KMS-11 (cell line): ENCODE measurements at regions not wholly inside any gene's neighbourhood (a gene's known extent, or its start where the extent isn't known, plus 50 kb on each side); places are given as distances from the start of the nearest gene placed in this dataset.

Experiments used
- H2AFZ ChIP-seq: fragments of 200-600 bp; sonication (generic); 2 replicates; pipeline ENCODE4 v1.6.1; 2016; ENCODE audit warnings: antibody characterized with exemption, mixed run types, low read depth
- H3K27ac ChIP-seq: fragments of 200-600 bp; sonication (generic); 2 replicates; pipeline ENCODE4 v1.6.1; 2016; ENCODE audit warnings: mild to moderate bottlenecking, mixed run types
- H3K27me3 ChIP-seq: fragments of 200-600 bp; sonication (generic); 2 replicates; pipeline ENCODE4 v1.6.1; 2017; ENCODE audit warnings: mild to moderate bottlenecking, low read depth, mixed run types, moderate library complexity; ENCODE audit not compliant: insufficient read depth
- H3K36me3 ChIP-seq: fragments of 200-600 bp; sonication (generic); 2 replicates; pipeline ENCODE4 v1.6.1; 2017; ENCODE audit warnings: mild to moderate bottlenecking, mixed run types; ENCODE audit not compliant: insufficient read depth
- H3K4me1 ChIP-seq: fragments of 200-600 bp; sonication (generic); 2 replicates; pipeline ENCODE4 v1.6.1; 2016; ENCODE audit warnings: mild to moderate bottlenecking, low read depth, mixed run types; ENCODE audit not compliant: poor library complexity, severe bottlenecking
- H3K4me2 ChIP-seq: fragments of 200-600 bp; sonication (generic); 2 replicates; pipeline ENCODE4 v1.7.0; 2016; ENCODE audit warnings: mild to moderate bottlenecking, mixed run types
- H3K4me3 ChIP-seq: fragments of 200-600 bp; sonication (generic); IDR thresholded peaks from 2 replicates; pipeline ENCODE4 v1.6.1; 2017; ENCODE audit warnings: low read depth, low read length, mixed read lengths; ENCODE audit not compliant: insufficient read depth
- H3K79me2 ChIP-seq: fragments of 200-600 bp; sonication (generic); 2 replicates; pipeline ENCODE4 v1.6.1; 2016; ENCODE audit warnings: low read depth, mixed run types; ENCODE audit not compliant: insufficient read depth
- H3K9ac ChIP-seq: fragments of 200-600 bp; sonication (generic); 2 replicates; pipeline ENCODE4 v1.6.1; 2016; ENCODE audit warnings: mild to moderate bottlenecking, mixed run types
- H4K20me1 ChIP-seq: fragments of 200-600 bp; sonication (generic); 2 replicates; pipeline ENCODE4 v1.6.1; 2016; ENCODE audit warnings: mild to moderate bottlenecking, mixed run types; ENCODE audit not compliant: insufficient read depth
- TF ChIP-seq, protein P1 (sequence below): fragments of 200-600 bp; sonication (generic); conservative IDR thresholded peaks from 2 replicates; pipeline ENCODE4 v1.6.1; 2017; ENCODE audit warnings: low read depth, mild to moderate bottlenecking, antibody characterized with exemption, low read length, moderate library complexity, mixed read lengths

DNA sequence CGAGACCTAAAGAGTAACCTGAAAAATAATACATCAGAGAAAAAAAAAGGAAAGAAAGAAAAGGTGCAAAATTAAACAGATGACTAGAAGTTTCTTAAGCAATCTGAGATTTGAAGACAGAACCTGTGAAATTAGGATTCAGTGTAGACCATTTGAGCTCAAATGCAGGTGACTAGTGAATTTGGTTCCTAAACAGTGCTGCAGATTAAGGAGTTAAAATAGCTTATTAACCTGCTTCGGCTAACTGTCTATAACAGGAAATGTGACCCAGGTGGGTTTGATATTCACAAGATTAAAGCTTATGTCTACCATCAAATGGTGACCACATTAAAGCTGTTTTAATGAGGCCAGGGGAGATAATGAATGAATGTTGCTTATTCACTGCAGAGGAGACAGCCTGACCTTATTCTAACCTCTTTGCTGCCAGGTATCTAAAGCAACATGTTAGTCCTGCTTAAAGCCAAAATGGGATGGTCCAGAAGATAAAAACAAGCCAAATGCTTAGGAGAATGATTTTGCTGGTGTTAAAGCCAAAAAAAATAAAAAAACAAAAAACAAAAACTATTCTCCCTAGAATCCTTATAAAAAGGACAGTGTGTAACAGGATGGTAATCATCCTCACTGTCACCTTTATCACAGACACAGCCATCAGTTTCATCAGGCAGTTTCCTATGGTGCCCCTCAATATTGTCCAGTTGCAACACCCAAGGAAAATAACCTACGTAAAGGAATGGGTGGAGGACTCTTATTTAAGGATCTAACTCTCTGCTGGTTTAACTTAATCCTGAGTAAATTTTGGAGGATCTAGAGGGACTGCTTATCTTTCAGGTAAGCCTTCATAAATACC is 769.0 kb upstream of the ZEB2 start:
- Histone ChIP-seq H3K4me1 (no peaks in the 10 kb centered on the region), H2AFZ (no peak overlapping the region), H3K36me3 (no peaks in the 10 kb centered on the region), H3K4me2 (no peak overlapping the region), H3K27ac (no peak overlapping the region), H3K9ac (no peak overlapping the region), H4K20me1 (no peaks in the 10 kb centered on the region), H3K79me2 (no peaks in the 10 kb centered on the region), H3K27me3 (no peaks in the 10 kb centered on the region), H3K4me3 (no peak overlapping the region)
- TF ChIP-seq, protein P1, sequence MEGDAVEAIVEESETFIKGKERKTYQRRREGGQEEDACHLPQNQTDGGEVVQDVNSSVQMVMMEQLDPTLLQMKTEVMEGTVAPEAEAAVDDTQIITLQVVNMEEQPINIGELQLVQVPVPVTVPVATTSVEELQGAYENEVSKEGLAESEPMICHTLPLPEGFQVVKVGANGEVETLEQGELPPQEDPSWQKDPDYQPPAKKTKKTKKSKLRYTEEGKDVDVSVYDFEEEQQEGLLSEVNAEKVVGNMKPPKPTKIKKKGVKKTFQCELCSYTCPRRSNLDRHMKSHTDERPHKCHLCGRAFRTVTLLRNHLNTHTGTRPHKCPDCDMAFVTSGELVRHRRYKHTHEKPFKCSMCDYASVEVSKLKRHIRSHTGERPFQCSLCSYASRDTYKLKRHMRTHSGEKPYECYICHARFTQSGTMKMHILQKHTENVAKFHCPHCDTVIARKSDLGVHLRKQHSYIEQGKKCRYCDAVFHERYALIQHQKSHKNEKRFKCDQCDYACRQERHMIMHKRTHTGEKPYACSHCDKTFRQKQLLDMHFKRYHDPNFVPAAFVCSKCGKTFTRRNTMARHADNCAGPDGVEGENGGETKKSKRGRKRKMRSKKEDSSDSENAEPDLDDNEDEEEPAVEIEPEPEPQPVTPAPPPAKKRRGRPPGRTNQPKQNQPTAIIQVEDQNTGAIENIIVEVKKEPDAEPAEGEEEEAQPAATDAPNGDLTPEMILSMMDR = no peak

DNA sequence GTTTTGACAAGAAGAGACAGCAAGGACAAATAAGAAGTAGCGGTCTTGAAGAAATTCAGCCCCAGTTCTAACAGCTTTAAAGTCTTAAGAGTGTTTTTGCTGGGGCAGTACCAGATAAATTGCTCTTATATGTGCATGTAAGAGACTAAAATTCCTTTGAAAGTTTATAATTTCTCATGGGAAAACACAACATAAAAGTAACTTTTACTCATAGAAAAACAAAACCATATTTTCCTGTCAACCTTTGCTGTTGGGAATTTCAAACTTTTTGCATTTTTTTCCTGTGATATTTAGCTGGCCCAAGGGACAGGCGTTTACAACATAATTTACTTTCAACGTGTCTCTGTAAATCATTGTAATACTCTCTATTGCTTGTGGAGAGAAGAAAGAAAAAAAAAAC is 767.8 kb upstream of the ZEB2 start:
- TF ChIP-seq, protein P1 = no peak
- no peaks in the 10 kb centered on the region for H3K27me3 ChIP-seq
- H3K4me3 ChIP-seq = no peak overlapping the region
- no peaks in the 10 kb centered on the region for H3K36me3 ChIP-seq
- no peaks in the 10 kb centered on the region for H4K20me1 ChIP-seq
- H3K9ac ChIP-seq = no peak overlapping the region
- peaks cover 9% of the 10 kb centered on the region for H3K4me1 ChIP-seq
- H3K79me2 ChIP-seq = no peaks in the 10 kb centered on the region
- H3K27ac ChIP-seq = no peak overlapping the region
- no peak overlapping the region for H3K4me2 ChIP-seq
- no peak overlapping the region for H2AFZ ChIP-seq

DNA sequence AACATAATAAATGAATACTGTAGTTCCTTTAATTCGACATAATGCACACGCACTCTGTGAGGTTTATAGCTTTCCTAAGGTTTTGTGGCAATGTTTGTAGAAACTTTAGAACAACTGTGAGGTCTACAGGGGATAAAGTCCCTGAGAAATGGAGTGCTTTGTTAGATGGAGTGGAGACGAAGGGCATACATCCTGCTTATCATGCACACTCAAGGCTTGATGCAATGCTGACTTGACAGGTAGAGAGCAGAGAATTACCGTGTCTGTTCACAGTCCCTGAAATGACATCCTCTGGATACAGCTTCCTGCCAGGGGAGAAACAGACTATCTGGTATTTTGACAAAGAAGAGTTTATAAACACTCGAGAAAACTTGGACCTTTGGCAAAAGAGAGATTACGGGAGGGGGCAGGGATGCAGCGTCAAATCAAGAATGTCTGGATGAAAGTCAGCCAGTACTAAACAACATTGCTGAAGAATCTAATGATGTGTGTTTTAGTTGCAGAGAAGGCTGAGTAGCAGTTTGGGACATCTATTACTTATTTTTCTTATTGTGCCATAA is 766.9 kb upstream of the ZEB2 start:
- TF ChIP-seq, protein P1 = no peak
- Histone ChIP-seq H3K4me1 (peaks cover 13% of the 10 kb centered on the region), H3K4me3 (no peak overlapping the region), H3K79me2 (no peaks in the 10 kb centered on the region), H3K9ac (no peak overlapping the region), H2AFZ (no peak overlapping the region), H3K4me2 (no peak overlapping the region), H4K20me1 (no peaks in the 10 kb centered on the region), H3K36me3 (no peaks in the 10 kb centered on the region), H3K27ac (no peak overlapping the region), H3K27me3 (no peaks in the 10 kb centered on the region)

DNA sequence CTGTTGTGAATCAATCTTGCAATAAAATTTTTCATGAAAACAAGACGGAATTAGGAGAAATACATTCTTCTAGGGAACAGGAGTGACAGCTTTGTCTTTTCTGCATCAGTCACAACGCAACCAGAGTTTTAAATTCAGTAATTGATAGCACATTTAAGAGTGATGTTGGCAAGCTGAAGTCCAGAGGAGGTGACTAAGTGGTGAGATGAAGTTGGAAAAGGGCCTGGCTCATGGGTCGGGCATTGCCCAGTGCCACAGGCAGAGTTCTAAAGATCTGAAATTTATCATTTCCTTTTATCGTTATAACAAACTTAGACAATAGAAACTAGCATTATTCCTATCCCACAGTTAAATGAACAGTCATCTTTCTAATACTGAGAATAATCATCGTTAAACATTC is 764.6 kb upstream of the ZEB2 start:
- no peak overlapping the region for H3K4me3 ChIP-seq
- TF ChIP-seq, protein P1 = no peak
- no peak overlapping the region for H2AFZ ChIP-seq
- H3K79me2 ChIP-seq = no peaks in the 10 kb centered on the region
- H4K20me1 ChIP-seq = no peaks in the 10 kb centered on the region
- H3K4me1 ChIP-seq = peaks cover 13% of the 10 kb centered on the region
- no peaks in the 10 kb centered on the region for H3K36me3 ChIP-seq
- H3K9ac ChIP-seq = no peak overlapping the region
- H3K27me3 ChIP-seq = no peaks in the 10 kb centered on the region
- H3K27ac ChIP-seq = no peak overlapping the region
- no peak overlapping the region for H3K4me2 ChIP-seq
